ENCODE measurements at regions not wholly inside any gene's neighbourhood (a gene's known extent, or its start where the extent isn't known, plus 50 kb on each side); places are given as distances from the start of the nearest gene placed in this dataset.

DNA sequence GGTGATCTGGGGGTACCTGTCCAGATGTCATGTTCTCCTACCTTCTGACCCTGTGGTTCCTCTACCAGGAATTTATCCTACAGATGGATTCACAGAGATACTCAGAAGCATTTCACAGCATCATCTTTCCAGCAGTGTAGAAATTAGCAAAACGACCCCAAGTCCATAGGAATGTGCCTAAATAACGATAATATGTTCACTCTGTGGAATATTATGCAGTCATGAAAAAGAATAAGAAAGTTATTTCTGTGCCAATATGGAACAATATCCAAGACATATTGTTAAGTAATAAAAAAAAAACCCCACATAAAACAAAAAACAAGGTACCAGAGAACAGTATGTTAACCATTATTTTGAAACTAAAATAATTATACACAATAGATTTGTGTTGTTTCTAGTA is 123.8 kb upstream of the SDK1 start:
- Histone ChIP-seq H4K20me1 (ENCODE audit: insufficient read depth) (no peaks in the 10 kb centered on the region), H3K9ac (no peak overlapping the region), H3K36me3 (replicated peaks in 1 of 2; ENCODE audit: control insufficient read depth in 1 of 2, insufficient read depth in 2 of 2, low read length in 1 of 2) (no peaks in the 10 kb centered on the region), H3K4me1 (ENCODE audit: control insufficient read depth in 1 of 2, insufficient read depth in 2 of 2, low read depth in 1 of 2, low read length in 1 of 2) (no peaks in the 10 kb centered on the region), H2AFZ (ENCODE audit: low read depth) (no peak overlapping the region), H3K4me2 (no peak overlapping the region), H3K4me3 (ENCODE audit: low read depth in 2 of 2, low read length in 1 of 2) (no peak overlapping the region), H3K9me2 (no peaks in the 10 kb centered on the region), H3K79me2 (ENCODE audit: insufficient read depth) (no peaks in the 10 kb centered on the region), H3F3A (replicated peaks; ENCODE audit: insufficient read depth) (no peaks in the 10 kb centered on the region), H3K27ac (ENCODE audit: low read depth in 2 of 2, low read length in 1 of 2) (no peak overlapping the region), H3K27me3 (ENCODE audit: insufficient read depth) (no peaks in the 10 kb centered on the region), H3K9me3 (no peaks in the 10 kb centered on the region)
- ChIA-PET CTCF (no interaction called here), POLR2A (no interaction called here)
- DNase-seq, result no peak
- WGBS (ENCODE audit: low lambda C conversion rate), result 11% methylated on average over 2 of the region's 2 CpGs
- TF ChIP-seq RAD21 (IDR thresholded peaks at IDR 0.05; ENCODE audit: low read length) (no peak), POLR2AphosphoS5 (IDR thresholded peaks at IDR 0.05; ENCODE audit: low read depth, low read length) (no peak), TEAD4 (IDR thresholded peaks at IDR 0.05; ENCODE audit: borderline replicate concordance, insufficient read depth) (no peak), NRF1 (IDR thresholded peaks at IDR 0.05; ENCODE audit: low read depth, low read length) (no peak), SMC3 (IDR thresholded peaks at IDR 0.05; ENCODE audit: low read depth, low read length) (no peak), FOXJ3 (CRISPR knock-in tag; IDR thresholded peaks at IDR 0.05) (no peak), SIN3A (IDR thresholded peaks at IDR 0.05; ENCODE audit: borderline replicate concordance, low read depth, low read length) (no peak), TCF12 (IDR thresholded peaks at IDR 0.05) (no peak), RCOR1 (IDR thresholded peaks at IDR 0.05; ENCODE audit: low read length) (no peak), CHD2 (IDR thresholded peaks at IDR 0.05; ENCODE audit: low read length, partially characterized antibody) (no peak), EP300 (IDR thresholded peaks at IDR 0.05; ENCODE audit: borderline replicate concordance in 1 of 2, low read depth in 1 of 2, low read length in 1 of 2) (no peak)
- TF ChIP-seq, protein P1, sequence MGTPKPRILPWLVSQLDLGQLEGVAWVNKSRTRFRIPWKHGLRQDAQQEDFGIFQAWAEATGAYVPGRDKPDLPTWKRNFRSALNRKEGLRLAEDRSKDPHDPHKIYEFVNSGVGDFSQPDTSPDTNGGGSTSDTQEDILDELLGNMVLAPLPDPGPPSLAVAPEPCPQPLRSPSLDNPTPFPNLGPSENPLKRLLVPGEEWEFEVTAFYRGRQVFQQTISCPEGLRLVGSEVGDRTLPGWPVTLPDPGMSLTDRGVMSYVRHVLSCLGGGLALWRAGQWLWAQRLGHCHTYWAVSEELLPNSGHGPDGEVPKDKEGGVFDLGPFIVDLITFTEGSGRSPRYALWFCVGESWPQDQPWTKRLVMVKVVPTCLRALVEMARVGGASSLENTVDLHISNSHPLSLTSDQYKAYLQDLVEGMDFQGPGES (IDR thresholded peaks at IDR 0.05; ENCODE audit: low read depth, low read length), result no peak
- TF ChIP-seq, protein P2, sequence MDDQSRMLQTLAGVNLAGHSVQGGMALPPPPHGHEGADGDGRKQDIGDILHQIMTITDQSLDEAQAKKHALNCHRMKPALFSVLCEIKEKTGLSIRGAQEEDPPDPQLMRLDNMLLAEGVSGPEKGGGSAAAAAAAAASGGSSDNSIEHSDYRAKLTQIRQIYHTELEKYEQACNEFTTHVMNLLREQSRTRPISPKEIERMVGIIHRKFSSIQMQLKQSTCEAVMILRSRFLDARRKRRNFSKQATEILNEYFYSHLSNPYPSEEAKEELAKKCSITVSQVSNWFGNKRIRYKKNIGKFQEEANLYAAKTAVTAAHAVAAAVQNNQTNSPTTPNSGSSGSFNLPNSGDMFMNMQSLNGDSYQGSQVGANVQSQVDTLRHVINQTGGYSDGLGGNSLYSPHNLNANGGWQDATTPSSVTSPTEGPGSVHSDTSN (IDR thresholded peaks at IDR 0.05), result no peak

DNA sequence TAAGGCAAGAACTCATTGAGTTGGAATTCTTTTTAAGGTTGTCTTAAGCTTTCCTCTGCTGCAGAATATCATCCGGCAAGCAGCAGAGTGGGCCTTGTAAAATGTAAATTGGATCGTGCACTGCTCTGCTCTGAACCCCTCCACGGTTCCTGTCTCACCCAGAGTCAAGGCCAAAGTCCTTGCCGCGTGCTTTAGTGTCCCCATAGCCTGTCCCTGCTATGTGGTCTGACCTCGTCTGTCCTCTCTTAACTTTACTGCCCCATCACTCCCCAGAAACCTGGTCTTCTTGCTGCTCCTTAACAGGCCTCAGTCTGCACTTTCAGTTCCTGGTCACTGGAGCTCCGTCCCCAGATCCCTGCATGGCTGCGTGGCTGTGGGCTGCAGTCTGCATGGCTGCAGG is 121.6 kb upstream of the SDK1 start:
- no peak overlapping the region for H2AFZ ChIP-seq (ENCODE audit: low read depth)
- no peak overlapping the region for H3K9ac ChIP-seq
- H3K4me1 ChIP-seq (ENCODE audit: control insufficient read depth in 1 of 2, insufficient read depth in 2 of 2, low read depth in 1 of 2, low read length in 1 of 2), result no peaks in the 10 kb centered on the region
- ChIA-PET CTCF (interaction anchor here (0.9 to 1.8 kb wide), 5 partner anchors 25 to 509 kb away, joined by 3 to 9 read pairs (median 3); partner anchors contain the start of gene SDK1), POLR2A (no interaction called here)
- H3K9me2 ChIP-seq, result no peaks in the 10 kb centered on the region
- no peaks in the 10 kb centered on the region for H3K79me2 ChIP-seq (ENCODE audit: insufficient read depth)
- H3K27me3 ChIP-seq (ENCODE audit: insufficient read depth), result no peaks in the 10 kb centered on the region
- no peaks in the 10 kb centered on the region for H4K20me1 ChIP-seq (ENCODE audit: insufficient read depth)
- H3K36me3 ChIP-seq (replicated peaks in 1 of 2; ENCODE audit: control insufficient read depth in 1 of 2, insufficient read depth in 2 of 2, low read length in 1 of 2), result no peaks in the 10 kb centered on the region
- H3K9me3 ChIP-seq, result no peaks in the 10 kb centered on the region
- TF ChIP-seq FOSL2 (IDR thresholded peaks at IDR 0.05; ENCODE audit: borderline replicate concordance, low read depth) (no peak), SIN3A (IDR thresholded peaks at IDR 0.05; ENCODE audit: borderline replicate concordance, low read depth, low read length) (no peak), NFIC (IDR thresholded peaks at IDR 0.05; ENCODE audit: borderline replicate concordance) (no peak), SMC3 (IDR thresholded peaks at IDR 0.05; ENCODE audit: low read depth, low read length) (no peak), RAD21 (IDR thresholded peaks at IDR 0.05; ENCODE audit: low read length) (no peak), POLR2AphosphoS5 (IDR thresholded peaks at IDR 0.05; ENCODE audit: low read depth, low read length) (no peak), GATA2 (CRISPR knock-in tag; IDR thresholded peaks at IDR 0.05) (no peak)
- TF ChIP-seq, protein P3, sequence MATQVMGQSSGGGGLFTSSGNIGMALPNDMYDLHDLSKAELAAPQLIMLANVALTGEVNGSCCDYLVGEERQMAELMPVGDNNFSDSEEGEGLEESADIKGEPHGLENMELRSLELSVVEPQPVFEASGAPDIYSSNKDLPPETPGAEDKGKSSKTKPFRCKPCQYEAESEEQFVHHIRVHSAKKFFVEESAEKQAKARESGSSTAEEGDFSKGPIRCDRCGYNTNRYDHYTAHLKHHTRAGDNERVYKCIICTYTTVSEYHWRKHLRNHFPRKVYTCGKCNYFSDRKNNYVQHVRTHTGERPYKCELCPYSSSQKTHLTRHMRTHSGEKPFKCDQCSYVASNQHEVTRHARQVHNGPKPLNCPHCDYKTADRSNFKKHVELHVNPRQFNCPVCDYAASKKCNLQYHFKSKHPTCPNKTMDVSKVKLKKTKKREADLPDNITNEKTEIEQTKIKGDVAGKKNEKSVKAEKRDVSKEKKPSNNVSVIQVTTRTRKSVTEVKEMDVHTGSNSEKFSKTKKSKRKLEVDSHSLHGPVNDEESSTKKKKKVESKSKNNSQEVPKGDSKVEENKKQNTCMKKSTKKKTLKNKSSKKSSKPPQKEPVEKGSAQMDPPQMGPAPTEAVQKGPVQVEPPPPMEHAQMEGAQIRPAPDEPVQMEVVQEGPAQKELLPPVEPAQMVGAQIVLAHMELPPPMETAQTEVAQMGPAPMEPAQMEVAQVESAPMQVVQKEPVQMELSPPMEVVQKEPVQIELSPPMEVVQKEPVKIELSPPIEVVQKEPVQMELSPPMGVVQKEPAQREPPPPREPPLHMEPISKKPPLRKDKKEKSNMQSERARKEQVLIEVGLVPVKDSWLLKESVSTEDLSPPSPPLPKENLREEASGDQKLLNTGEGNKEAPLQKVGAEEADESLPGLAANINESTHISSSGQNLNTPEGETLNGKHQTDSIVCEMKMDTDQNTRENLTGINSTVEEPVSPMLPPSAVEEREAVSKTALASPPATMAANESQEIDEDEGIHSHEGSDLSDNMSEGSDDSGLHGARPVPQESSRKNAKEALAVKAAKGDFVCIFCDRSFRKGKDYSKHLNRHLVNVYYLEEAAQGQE (IDR thresholded peaks at IDR 0.05; ENCODE audit: low read depth, low read length), result no peak
- TF ChIP-seq, protein P2 (IDR thresholded peaks at IDR 0.05), result no peak
- TF ChIP-seq, protein P4, sequence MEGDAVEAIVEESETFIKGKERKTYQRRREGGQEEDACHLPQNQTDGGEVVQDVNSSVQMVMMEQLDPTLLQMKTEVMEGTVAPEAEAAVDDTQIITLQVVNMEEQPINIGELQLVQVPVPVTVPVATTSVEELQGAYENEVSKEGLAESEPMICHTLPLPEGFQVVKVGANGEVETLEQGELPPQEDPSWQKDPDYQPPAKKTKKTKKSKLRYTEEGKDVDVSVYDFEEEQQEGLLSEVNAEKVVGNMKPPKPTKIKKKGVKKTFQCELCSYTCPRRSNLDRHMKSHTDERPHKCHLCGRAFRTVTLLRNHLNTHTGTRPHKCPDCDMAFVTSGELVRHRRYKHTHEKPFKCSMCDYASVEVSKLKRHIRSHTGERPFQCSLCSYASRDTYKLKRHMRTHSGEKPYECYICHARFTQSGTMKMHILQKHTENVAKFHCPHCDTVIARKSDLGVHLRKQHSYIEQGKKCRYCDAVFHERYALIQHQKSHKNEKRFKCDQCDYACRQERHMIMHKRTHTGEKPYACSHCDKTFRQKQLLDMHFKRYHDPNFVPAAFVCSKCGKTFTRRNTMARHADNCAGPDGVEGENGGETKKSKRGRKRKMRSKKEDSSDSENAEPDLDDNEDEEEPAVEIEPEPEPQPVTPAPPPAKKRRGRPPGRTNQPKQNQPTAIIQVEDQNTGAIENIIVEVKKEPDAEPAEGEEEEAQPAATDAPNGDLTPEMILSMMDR (IDR thresholded peaks at IDR 0.05), result no peak
- H3K27ac ChIP-seq (ENCODE audit: low read depth in 2 of 2, low read length in 1 of 2), result no peak overlapping the region
- H3F3A ChIP-seq (replicated peaks; ENCODE audit: insufficient read depth), result no peaks in the 10 kb centered on the region
- no peak overlapping the region for H3K4me3 ChIP-seq (ENCODE audit: low read depth in 2 of 2, low read length in 1 of 2)
- H3K4me2 ChIP-seq, result no peak overlapping the region
- DNase-seq, result no peak
- 42% methylated on average over 8 of the region's 8 CpGs for WGBS (ENCODE audit: low lambda C conversion rate)
